ENCODE measurements at regions not wholly inside any gene's neighbourhood (a gene's known extent, or its start where the extent isn't known, plus 50 kb on each side); places are given as distances from the start of the nearest gene placed in this dataset.

- Histone ChIP-seq H3K4me1 (ENCODE audit: low read depth, poor library complexity, severe bottlenecking) (no peaks in the 10 kb centered on the region), H3K36me3 (ENCODE audit: insufficient read depth) (no peaks in the 10 kb centered on the region), H3K79me2 (ENCODE audit: insufficient read depth, low read depth) (no peaks in the 10 kb centered on the region), H3K4me2 (no peak overlapping the region), H3K9ac (no peak overlapping the region), H3K4me3 (IDR thresholded peaks at IDR 0.05; ENCODE audit: insufficient read depth, low read depth, low read length) (no peak overlapping the region), H3K27me3 (ENCODE audit: insufficient read depth, low read depth) (no peaks in the 10 kb centered on the region), H2AFZ (ENCODE audit: low read depth) (no peak overlapping the region), H4K20me1 (ENCODE audit: insufficient read depth) (no peaks in the 10 kb centered on the region), H3K27ac (no peak overlapping the region)
- TF ChIP-seq, protein P1, sequence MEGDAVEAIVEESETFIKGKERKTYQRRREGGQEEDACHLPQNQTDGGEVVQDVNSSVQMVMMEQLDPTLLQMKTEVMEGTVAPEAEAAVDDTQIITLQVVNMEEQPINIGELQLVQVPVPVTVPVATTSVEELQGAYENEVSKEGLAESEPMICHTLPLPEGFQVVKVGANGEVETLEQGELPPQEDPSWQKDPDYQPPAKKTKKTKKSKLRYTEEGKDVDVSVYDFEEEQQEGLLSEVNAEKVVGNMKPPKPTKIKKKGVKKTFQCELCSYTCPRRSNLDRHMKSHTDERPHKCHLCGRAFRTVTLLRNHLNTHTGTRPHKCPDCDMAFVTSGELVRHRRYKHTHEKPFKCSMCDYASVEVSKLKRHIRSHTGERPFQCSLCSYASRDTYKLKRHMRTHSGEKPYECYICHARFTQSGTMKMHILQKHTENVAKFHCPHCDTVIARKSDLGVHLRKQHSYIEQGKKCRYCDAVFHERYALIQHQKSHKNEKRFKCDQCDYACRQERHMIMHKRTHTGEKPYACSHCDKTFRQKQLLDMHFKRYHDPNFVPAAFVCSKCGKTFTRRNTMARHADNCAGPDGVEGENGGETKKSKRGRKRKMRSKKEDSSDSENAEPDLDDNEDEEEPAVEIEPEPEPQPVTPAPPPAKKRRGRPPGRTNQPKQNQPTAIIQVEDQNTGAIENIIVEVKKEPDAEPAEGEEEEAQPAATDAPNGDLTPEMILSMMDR (conservative IDR thresholded peaks at IDR 0.05; ENCODE audit: low read depth, low read length), result peak; percentile 84
These were observed 547.2 kb downstream of the LRRC70 start for GRCh38 chr5:63125862-63126261.

DNA sequence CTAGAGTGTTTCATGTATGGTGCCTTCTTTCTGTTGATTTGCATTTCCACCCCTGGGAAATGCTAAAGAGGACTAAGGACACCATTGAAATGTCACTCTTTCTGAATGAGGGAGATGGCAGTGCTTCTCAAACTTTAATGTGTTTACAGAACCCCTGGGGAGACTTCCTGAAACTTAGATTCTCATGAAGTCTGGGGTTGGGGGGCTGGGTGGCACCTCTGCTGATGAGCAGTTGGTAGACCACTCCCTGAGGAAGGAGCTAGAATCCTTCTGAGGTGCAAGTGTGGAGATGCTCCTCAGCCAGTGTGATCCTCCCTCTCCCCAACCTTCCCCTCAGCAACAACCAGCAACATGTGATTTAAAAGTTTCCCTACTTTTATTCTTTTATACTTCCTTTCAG lies 546.8 kb downstream of the LRRC70 start:
- H3K36me3 ChIP-seq (ENCODE audit: insufficient read depth), result no peaks in the 10 kb centered on the region
- no peaks in the 10 kb centered on the region for H4K20me1 ChIP-seq (ENCODE audit: insufficient read depth)
- no peak overlapping the region for H3K4me2 ChIP-seq
- no peak overlapping the region for H3K9ac ChIP-seq
- H3K27me3 ChIP-seq (ENCODE audit: insufficient read depth, low read depth), result no peaks in the 10 kb centered on the region
- no peak overlapping the region for H2AFZ ChIP-seq (ENCODE audit: low read depth)
- TF ChIP-seq, protein P1 (conservative IDR thresholded peaks at IDR 0.05; ENCODE audit: low read depth, low read length), result no peak
- H3K4me3 ChIP-seq (IDR thresholded peaks at IDR 0.05; ENCODE audit: insufficient read depth, low read depth, low read length), result no peak overlapping the region
- no peaks in the 10 kb centered on the region for H3K79me2 ChIP-seq (ENCODE audit: insufficient read depth, low read depth)
- H3K27ac ChIP-seq, result no peak overlapping the region
- H3K4me1 ChIP-seq (ENCODE audit: low read depth, poor library complexity, severe bottlenecking), result no peaks in the 10 kb centered on the region

DNA sequence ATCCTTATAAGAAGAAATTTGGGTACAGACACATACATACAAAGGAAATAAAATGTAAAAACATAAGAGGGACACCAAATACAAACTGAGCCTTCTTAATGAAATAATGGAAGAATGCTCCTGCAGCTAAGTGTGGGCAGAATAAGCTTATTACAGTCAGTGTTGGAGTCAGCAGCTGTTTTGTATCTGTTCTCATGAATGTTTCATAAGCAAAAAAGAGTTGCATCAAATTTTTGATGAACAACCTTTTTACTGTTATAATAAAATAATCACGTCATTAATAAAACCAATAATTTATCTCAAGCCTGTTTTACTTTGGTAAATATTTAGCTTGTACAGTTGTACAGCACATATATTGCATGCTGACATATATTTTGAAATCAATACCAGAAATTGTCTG lies 545.6 kb downstream of the LRRC70 start:
- no peaks in the 10 kb centered on the region for H3K36me3 ChIP-seq (ENCODE audit: insufficient read depth)
- no peak overlapping the region for H3K4me3 ChIP-seq (IDR thresholded peaks at IDR 0.05; ENCODE audit: insufficient read depth, low read depth, low read length)
- no peaks in the 10 kb centered on the region for H3K27me3 ChIP-seq (ENCODE audit: insufficient read depth, low read depth)
- TF ChIP-seq, protein P1 (conservative IDR thresholded peaks at IDR 0.05; ENCODE audit: low read depth, low read length), result no peak
- H3K79me2 ChIP-seq (ENCODE audit: insufficient read depth, low read depth), result no peaks in the 10 kb centered on the region
- no peaks in the 10 kb centered on the region for H4K20me1 ChIP-seq (ENCODE audit: insufficient read depth)
- no peak overlapping the region for H3K27ac ChIP-seq
- no peak overlapping the region for H3K4me2 ChIP-seq
- no peak overlapping the region for H3K9ac ChIP-seq
- H3K4me1 ChIP-seq (ENCODE audit: low read depth, poor library complexity, severe bottlenecking), result no peaks in the 10 kb centered on the region
- H2AFZ ChIP-seq (ENCODE audit: low read depth), result no peak overlapping the region

GRCh38 chr5:63121471-63121870 lies 542.9 kb downstream of the LRRC70 start:
- H3K4me2 ChIP-seq, result no peak overlapping the region
- TF ChIP-seq, protein P1 (conservative IDR thresholded peaks at IDR 0.05; ENCODE audit: low read depth, low read length), result no peak
- H3K27me3 ChIP-seq (ENCODE audit: insufficient read depth, low read depth), result no peaks in the 10 kb centered on the region
- H3K4me3 ChIP-seq (IDR thresholded peaks at IDR 0.05; ENCODE audit: insufficient read depth, low read depth, low read length), result no peak overlapping the region
- no peak overlapping the region for H3K9ac ChIP-seq
- H3K27ac ChIP-seq, result no peak overlapping the region
- H3K36me3 ChIP-seq (ENCODE audit: insufficient read depth), result no peaks in the 10 kb centered on the region
- H2AFZ ChIP-seq (ENCODE audit: low read depth), result no peak overlapping the region
- no peaks in the 10 kb centered on the region for H3K79me2 ChIP-seq (ENCODE audit: insufficient read depth, low read depth)
- no peaks in the 10 kb centered on the region for H3K4me1 ChIP-seq (ENCODE audit: low read depth, poor library complexity, severe bottlenecking)
- H4K20me1 ChIP-seq (ENCODE audit: insufficient read depth), result no peaks in the 10 kb centered on the region
